GM10266 (cell line): ENCODE measurements at regions not wholly inside any gene's neighbourhood (a gene's known extent, or its start where the extent isn't known, plus 50 kb on each side); places are given as distances from the start of the nearest gene placed in this dataset.
"Not testable (repeated sequence)": the region's sequence is repeated elsewhere in the genome, so short reads cannot be mapped to it uniquely, and the experiment has no call there.

Source experiments
- DNase-seq: peaks from one replicate; pipeline ENCODE4 v3.0.0; 2012; ENCODE audit errors: extremely low spot score
- CTCF ChIP-seq: IDR thresholded peaks from 2 replicates; pipeline ENCODE4 v1.5.1; 2012; ENCODE audit warnings: mild to moderate bottlenecking, low read depth; ENCODE audit not compliant: control insufficient read depth, insufficient read depth; ENCODE audit errors: missing control alignments

GRCh38 chr18:59983506-59983905 is 83.7 kb downstream of the PMAIP1 start:
- no peak for TF ChIP-seq CTCF
- no peak for DNase-seq

- DNase-seq, result no peak
- no peak for TF ChIP-seq CTCF
Observed at GRCh38 chr18:59980188-59980637, 80.4 kb downstream of the PMAIP1 start.

GRCh38 chr18:59971871-59972428 is 72.2 kb downstream of the PMAIP1 start:
- DNase-seq, result no peak
- no peak for TF ChIP-seq CTCF

- DNase-seq, result not testable (repeated sequence)
Observed at GRCh38 chr18:59971144-59971543, 71.3 kb downstream of the PMAIP1 start.

- DNase-seq, result not testable (repeated sequence)
Observed at GRCh38 chr18:59969477-59970028, 69.8 kb downstream of the PMAIP1 start.

GRCh38 chr18:59968583-59968982 is 68.8 kb downstream of the PMAIP1 start:
- no peak for TF ChIP-seq CTCF
- DNase-seq, result no peak

- DNase-seq, result no peak
- TF ChIP-seq CTCF, result no peak
Observed at GRCh38 chr18:59967878-59968277, 68.1 kb downstream of the PMAIP1 start.

- no peak for DNase-seq
- no peak for TF ChIP-seq CTCF
Observed at GRCh38 chr18:59966913-59967312, 67.1 kb downstream of the PMAIP1 start.
